ENCODE measurements at regions not wholly inside any gene's neighbourhood (a gene's known extent, or its start where the extent isn't known, plus 50 kb on each side); places are given as distances from the start of the nearest gene placed in this dataset.
"Not testable (repeated sequence)": the region's sequence is repeated elsewhere in the genome, so short reads cannot be mapped to it uniquely, and the experiment has no call there.

DNA sequence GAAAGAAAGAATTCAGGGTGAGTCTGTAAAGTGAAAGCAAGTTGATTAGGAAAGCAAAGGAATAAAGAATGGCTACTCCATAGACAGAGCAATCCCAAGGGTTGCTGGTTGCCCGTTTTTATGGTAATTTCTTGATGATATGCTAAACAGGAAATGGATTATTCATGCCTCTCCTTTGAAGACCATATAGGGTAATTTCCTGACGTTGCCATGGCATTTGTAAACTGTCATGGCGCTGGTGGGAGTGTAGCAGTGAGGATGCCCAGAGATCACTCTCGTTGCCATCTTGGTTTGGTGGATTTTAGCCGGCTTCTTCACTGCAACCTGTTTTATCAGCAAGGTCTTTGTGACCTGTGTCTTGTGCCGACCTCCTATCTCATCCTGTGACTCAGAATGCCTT, 287.4 kb upstream of the ERCC4 start:
- DNase-seq = not testable (repeated sequence)

DNA sequence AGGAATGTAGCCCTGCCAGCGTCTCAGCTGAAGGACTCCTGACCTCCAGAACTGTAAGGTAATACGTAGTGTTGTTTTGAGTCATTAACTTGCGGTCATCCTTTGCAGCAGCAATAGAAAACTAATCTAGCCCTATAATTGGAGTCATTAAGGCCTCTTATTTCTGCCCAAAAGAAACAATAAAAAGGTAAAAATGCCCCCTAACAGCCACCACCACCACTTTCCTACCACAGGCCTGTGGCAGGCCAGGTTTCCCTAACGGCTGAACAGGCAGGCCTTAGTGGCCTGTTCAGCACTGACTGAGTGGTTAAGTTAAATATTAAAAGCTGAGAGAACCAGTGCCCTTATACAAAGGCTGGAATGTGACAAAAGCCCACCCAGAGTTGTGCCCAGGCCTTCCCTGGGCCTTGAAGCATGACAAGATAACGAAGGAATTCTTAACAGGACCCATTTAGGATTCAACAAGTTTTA, 286.5 kb upstream of the ERCC4 start:
- no peak for DNase-seq

DNA sequence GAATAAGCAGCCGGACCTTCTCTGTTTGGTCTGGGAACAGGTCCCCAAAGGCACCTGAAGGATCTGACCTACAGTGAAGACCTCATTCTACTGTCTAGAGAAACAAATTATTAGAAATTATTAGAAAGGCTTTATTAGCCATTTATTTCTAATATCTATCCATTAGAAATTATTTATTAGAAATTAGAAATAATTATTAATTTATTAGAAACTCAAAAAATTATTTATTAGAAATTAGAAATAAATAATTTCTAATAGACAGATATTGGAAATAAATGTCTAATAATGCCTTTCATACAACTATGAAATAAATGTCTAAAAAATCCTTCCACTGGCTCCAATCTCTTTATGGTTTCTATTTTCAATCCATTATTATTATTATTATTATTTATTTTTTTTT, 285.7 kb upstream of the ERCC4 start:
- no peak for DNase-seq

GRCh38 chr16:13634959-13635358, 285.0 kb upstream of the ERCC4 start:
- DNase-seq = no peak

- no peak for DNase-seq
Measured at GRCh38 chr16:13638218-13638617, 281.7 kb upstream of the ERCC4 start.

GRCh38 chr16:13643412-13643811, 276.5 kb upstream of the ERCC4 start:
- DNase-seq = no peak

GRCh38 chr16:13645601-13646245, 274.2 kb upstream of the ERCC4 start:
- no peak for DNase-seq

GRCh38 chr16:13660807-13661206, 259.1 kb upstream of the ERCC4 start:
- no peak for DNase-seq

DNA sequence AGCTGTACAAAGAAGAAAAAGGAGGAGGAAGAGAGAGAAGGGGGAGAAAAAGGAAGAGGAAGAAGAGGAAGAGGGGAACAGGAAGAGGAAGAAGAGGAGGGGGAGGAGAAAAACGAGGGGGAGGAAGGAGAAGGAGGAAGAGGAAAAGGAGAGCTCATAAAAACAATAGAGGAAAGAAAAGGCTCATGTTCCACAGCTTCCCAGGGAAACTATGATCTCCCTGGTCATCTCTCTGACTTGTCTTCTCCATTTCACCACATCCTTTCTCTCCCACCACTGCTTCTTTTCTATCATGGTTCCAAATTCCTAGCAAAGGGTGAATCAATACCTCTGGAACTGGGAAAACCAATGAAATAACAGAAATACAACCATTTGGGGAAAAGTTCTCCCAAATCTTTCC, 254.1 kb upstream of the ERCC4 start:
- DNase-seq = no peak

DNA sequence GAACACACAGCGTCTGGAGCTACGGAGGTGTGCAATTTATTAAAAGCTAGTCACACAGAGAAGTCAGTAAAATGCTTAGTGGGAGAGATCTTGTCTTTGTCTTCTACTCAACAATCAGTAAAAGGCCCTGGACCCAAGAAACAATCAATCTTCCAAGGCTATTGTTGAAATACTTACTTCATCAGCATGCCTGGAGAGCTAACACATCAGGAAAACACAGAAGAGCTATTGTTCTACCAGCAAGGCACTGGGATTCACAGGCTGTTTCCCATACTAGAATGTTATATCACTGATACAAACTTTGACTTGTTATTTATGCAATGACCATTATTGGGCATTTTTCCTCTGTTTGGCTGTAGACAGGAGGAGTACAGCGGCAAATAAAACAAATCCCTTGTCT, 247.8 kb upstream of the ERCC4 start:
- DNase-seq = no peak

DNA sequence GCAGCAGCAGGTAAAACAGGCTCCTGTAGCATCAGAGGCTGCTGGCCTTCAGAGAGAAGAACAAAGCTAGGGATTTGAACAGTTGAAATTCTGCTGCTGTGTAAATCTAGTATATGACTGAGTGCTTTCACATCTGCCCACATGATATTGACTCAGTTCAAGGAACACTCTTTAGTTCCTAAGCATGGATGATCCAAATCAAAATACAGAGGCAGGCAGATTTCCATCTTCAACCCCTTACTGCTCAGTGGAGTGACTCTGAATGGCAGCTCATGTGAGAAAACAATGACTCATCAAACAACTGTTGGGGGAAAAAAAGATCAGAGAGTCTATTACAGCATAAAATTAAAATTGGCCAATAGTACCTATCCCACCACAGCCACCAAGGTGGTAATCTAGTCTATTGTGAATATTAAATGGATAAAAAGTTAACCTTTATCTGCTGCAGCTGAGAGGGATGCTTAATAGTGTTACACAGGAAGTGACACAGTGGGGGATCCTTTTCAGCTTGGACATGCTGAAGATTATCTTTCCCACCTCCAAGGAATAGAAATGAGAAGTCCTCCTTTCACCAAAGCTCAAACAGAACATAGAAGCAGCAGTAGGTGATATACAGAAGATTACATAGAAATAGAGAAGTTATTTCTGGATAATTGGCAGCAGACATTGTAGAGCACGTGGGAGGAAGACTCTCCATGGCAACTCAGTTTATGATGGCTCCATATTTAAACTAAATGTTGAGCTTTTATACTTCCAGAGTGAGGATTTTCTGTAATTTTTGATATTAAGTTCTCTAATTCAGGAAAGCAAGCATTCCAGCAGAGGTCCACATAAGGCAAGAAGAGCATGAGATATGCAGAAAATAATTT, 239.7 kb upstream of the ERCC4 start:
- DNase-seq = no peak

GRCh38 chr16:13684819-13685563, 235.0 kb upstream of the ERCC4 start:
- no peak for DNase-seq

DNA sequence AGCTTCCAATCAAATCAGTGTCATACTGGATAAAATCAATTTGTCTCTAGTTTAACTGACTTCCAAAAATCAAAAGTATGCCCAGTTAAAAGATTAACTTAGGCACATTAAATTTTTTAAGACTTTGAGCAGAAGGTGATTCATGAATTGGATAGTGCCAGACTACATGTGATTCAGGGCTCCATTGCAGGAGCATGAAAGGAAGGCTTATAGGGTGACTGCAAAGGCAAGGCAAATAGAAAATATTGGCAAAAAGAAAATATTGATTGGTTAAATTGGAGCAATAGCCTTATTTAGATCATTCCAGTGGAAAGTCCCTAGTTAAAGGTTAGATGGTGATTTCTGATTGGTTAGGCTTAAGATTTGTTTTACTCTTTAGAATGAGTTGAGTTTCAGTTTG, 223.9 kb upstream of the ERCC4 start:
- no peak for DNase-seq

DNA sequence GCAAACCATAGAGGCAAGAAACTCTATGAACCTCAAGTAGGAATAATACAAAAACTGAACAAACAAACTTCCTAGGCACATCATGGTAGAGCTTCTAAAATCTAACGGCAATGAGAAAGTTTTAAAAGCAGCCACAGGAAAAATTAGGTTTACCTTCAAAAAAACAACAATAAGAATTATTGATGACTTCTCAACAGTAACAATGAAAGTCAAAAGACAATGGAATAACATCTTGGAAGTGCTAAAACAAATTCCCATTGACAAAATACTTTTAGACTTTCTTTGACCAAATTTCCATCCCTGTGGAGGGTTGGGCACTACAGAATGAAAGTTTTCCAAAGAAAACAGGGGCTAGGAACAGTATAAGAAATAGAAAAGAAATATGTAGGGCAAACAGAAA, 222.9 kb upstream of the ERCC4 start:
- no peak for DNase-seq

DNA sequence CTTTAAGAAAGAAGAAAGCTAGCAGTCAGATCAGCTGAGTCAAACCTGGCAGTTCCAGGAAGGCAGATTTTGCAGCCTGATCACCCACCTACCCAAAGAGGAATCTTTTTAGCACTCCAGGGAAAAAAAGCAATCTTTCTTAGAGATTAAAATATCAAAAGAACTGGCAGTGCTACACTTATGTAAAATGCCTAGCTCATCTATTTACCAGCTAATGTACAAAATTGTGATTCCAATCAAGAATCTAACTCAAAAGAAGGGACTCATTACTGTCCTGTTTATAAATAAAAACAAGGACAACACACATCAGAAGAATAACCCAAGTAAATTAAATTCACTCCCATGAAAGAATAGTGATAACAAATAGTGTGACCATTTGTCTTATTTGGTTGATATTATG, 222.4 kb upstream of the ERCC4 start:
- no peak for DNase-seq

GRCh38 chr16:13702614-13703013, 217.3 kb upstream of the ERCC4 start:
- no peak for DNase-seq

DNA sequence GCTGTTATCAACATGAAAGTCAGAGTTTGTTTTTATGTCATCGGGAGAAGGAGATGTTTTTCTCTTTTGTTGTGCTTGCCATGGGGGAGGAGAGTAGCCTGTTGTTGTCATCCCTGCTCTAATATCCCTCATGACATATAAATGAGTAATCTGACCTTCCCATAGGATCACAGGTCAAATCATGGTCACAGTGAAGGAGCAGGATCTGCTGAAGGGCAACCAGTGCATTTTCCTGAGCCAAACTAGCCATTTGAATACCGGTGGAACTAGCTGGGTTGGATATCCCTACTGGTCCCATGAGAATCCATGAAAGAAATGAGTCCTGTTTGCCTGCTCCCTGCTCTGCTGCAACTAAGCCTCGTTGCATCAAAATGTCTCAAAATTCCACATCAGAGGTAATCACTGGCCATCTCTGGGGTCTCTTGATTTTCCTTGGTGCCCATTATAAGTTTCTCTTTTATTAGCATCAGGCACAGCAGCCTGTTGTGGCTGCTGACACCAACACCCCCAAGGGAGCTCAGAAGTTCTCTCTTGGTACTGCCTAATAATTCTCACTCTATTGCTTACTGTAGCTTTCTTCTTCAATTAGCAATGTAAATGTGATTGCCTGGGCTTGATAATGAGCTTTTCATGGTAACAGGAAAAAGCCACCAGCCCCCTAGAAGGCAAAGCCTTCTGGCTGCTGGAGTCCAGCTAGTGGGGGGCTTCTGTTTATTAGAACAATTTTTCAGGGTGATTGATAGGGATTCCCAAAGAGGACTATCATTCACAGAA, 211.4 kb upstream of the ERCC4 start:
- DNase-seq = no peak

- DNase-seq = no peak
Measured at GRCh38 chr16:13718748-13719147, 201.2 kb upstream of the ERCC4 start.

GRCh38 chr16:13727943-13728342, 192.0 kb upstream of the ERCC4 start:
- no peak for DNase-seq

GRCh38 chr16:13733561-13733960, 186.4 kb upstream of the ERCC4 start:
- DNase-seq = no peak

- not testable (repeated sequence) for DNase-seq
Measured at GRCh38 chr16:13739621-13740373, 180.2 kb upstream of the ERCC4 start.

DNA sequence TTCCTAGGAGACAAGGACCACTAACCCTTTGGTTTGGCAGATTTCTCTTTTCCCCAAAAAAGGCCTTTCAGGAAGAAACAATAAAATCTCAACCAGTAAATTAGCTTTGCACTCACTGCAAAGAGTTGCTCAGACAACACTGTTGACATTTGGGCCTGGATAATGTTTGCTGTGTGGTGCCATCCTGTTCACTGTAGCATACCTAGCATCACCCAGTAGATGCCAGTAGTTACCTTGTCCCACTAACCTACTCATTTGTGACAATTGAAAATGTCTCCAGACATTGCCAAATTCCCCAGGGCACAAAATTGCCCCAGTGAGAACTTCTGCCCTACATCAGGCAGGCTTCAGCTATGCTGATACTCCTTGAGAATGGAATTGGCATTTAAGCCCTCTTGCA, 177.0 kb upstream of the ERCC4 start:
- no peak for DNase-seq
